ENCODE measurements at regions not wholly inside any gene's neighbourhood (a gene's known extent, or its start where the extent isn't known, plus 50 kb on each side); places are given as distances from the start of the nearest gene placed in this dataset.

- TF ChIP-seq CTCF (IDR thresholded peaks at IDR 0.05) = no peak
- ATAC-seq (ENCODE audit: insufficient number of reproducible peaks, low FRiP score, low read depth) = no peak
- H3K27ac ChIP-seq = no peak overlapping the region
Observed at GRCh38 chrX:137233478-137233877, 199.7 kb upstream of the GPR101 start.

GRCh38 chrX:137227151-137227550 is 193.4 kb upstream of the GPR101 start:
- ATAC-seq (ENCODE audit: insufficient number of reproducible peaks, low FRiP score, low read depth) (no peak), DNase-seq (ENCODE audit: low spot score) (no peak)
- H3K9me3 ChIP-seq = no peaks in the 10 kb centered on the region
- no peaks in the 10 kb centered on the region for H3K27me3 ChIP-seq (replicated peaks; ENCODE audit: insufficient read depth)
- no peak overlapping the region for H3K27ac ChIP-seq
- no peak overlapping the region for H3K4me3 ChIP-seq
- no peaks in the 10 kb centered on the region for H3K4me1 ChIP-seq (ENCODE audit: control insufficient read depth in 1 of 2, low read depth in 2 of 2)
- no peak for TF ChIP-seq CTCF (IDR thresholded peaks at IDR 0.05)
- no peaks in the 10 kb centered on the region for H3K36me3 ChIP-seq

More at GRCh38 chrX:137233478-137233877, 199.7 kb upstream of the GPR101 start:
- Histone ChIP-seq H3K4me1 (ENCODE audit: control insufficient read depth in 1 of 2, low read depth in 2 of 2) (no peaks in the 10 kb centered on the region), H3K9me3 (no peaks in the 10 kb centered on the region), H3K36me3 (no peaks in the 10 kb centered on the region), H3K27me3 (replicated peaks; ENCODE audit: insufficient read depth) (no peaks in the 10 kb centered on the region), H3K4me3 (no peak overlapping the region)
- DNase-seq (ENCODE audit: low spot score) = no peak

- Histone ChIP-seq H3K4me1 (ENCODE audit: control insufficient read depth in 1 of 2, low read depth in 2 of 2) (no peaks in the 10 kb centered on the region), H3K4me3 (no peak overlapping the region), H3K27me3 (replicated peaks; ENCODE audit: insufficient read depth) (no peaks in the 10 kb centered on the region), H3K9me3 (no peaks in the 10 kb centered on the region), H3K27ac (no peak overlapping the region), H3K36me3 (no peaks in the 10 kb centered on the region)
- no peak for DNase-seq (ENCODE audit: low spot score)
- no peak for ATAC-seq (ENCODE audit: insufficient number of reproducible peaks, low FRiP score, low read depth)
- no peak for TF ChIP-seq CTCF (IDR thresholded peaks at IDR 0.05)
Observed at GRCh38 chrX:137215467-137215866, 181.7 kb upstream of the GPR101 start.

GRCh38 chrX:137212078-137212632 is 178.4 kb upstream of the GPR101 start:
- no peak overlapping the region for H3K27ac ChIP-seq
- H3K36me3 ChIP-seq = no peaks in the 10 kb centered on the region
- no peaks in the 10 kb centered on the region for H3K9me3 ChIP-seq
- no peak overlapping the region for H3K4me3 ChIP-seq
- no peaks in the 10 kb centered on the region for H3K27me3 ChIP-seq (replicated peaks; ENCODE audit: insufficient read depth)
- H3K4me1 ChIP-seq (ENCODE audit: control insufficient read depth in 1 of 2, low read depth in 2 of 2) = no peaks in the 10 kb centered on the region
- ATAC-seq (ENCODE audit: insufficient number of reproducible peaks, low FRiP score, low read depth) (no peak), DNase-seq (ENCODE audit: low spot score) (no peak)
- TF ChIP-seq CTCF (IDR thresholded peaks at IDR 0.05) = no peak

- no peak for ATAC-seq (ENCODE audit: insufficient number of reproducible peaks, low FRiP score, low read depth)
Observed at GRCh38 chrX:137198040-137198439, 164.2 kb upstream of the GPR101 start.

More at GRCh38 chrX:137198040-137198439, 164.2 kb upstream of the GPR101 start:
- no peak for DNase-seq (ENCODE audit: low spot score)
- H3K36me3 ChIP-seq = no peaks in the 10 kb centered on the region
- H3K4me1 ChIP-seq (ENCODE audit: control insufficient read depth in 1 of 2, low read depth in 2 of 2) = no peaks in the 10 kb centered on the region
- H3K4me3 ChIP-seq = no peak overlapping the region
- no peak for TF ChIP-seq CTCF (IDR thresholded peaks at IDR 0.05)
- no peaks in the 10 kb centered on the region for H3K27me3 ChIP-seq (replicated peaks; ENCODE audit: insufficient read depth)
- H3K9me3 ChIP-seq = no peaks in the 10 kb centered on the region
- H3K27ac ChIP-seq = no peak overlapping the region

Measured in thoracic aorta (tissue), 2 donors.